PC-9 (cell line): ENCODE measurements at regions not wholly inside any gene's neighbourhood (a gene's known extent, or its start where the extent isn't known, plus 50 kb on each side); places are given as distances from the start of the nearest gene placed in this dataset.

Experiments
- CTCF ChIP-seq: fragments of 200-600 bp; sonication (generic); conservative IDR thresholded peaks from 2 replicates; pipeline ENCODE4 v1.6.1; 2017; ENCODE audit warnings: mixed run types, antibody characterized with exemption, mild to moderate bottlenecking, moderate library complexity
- EZH2 ChIP-seq: fragments of 200-600 bp; sonication (generic); IDR thresholded peaks from 2 replicates; pipeline ENCODE4 v1.8.0; 2017; ENCODE audit warnings: antibody characterized with exemption, low read depth

GRCh38 chr7:21054427-21055112 lies 267.9 kb upstream of the SP8 start:
- TF ChIP-seq CTCF (no peak), EZH2 (no peak)
